ENCODE measurements at regions not wholly inside any gene's neighbourhood (a gene's known extent, or its start where the extent isn't known, plus 50 kb on each side); places are given as distances from the start of the nearest gene placed in this dataset.

DNA sequence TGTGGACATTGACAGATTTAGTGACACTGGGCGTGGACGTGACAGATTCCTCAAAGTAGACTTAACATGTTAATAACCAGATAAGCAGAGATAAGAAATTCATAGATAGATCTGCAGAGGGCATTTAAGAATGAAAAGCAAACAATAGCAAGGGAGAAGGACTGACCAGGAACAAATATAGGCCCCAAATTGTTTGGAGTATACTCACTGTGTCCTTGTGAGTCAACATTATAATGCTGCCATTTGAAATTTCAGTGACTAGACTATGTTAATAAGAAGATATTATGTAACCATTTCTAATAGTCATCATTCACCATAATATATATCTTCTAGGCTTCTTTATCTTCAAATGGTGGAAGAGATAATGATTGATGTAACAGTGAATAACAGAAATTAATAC lies 78.1 kb upstream of the SLC38A11 start:
- DNase-seq (ENCODE audit: low spot score) (no peak), ATAC-seq (ENCODE audit: insufficient number of reproducible peaks, low FRiP score, low read depth) (no peak)
- TF ChIP-seq, protein P1, sequence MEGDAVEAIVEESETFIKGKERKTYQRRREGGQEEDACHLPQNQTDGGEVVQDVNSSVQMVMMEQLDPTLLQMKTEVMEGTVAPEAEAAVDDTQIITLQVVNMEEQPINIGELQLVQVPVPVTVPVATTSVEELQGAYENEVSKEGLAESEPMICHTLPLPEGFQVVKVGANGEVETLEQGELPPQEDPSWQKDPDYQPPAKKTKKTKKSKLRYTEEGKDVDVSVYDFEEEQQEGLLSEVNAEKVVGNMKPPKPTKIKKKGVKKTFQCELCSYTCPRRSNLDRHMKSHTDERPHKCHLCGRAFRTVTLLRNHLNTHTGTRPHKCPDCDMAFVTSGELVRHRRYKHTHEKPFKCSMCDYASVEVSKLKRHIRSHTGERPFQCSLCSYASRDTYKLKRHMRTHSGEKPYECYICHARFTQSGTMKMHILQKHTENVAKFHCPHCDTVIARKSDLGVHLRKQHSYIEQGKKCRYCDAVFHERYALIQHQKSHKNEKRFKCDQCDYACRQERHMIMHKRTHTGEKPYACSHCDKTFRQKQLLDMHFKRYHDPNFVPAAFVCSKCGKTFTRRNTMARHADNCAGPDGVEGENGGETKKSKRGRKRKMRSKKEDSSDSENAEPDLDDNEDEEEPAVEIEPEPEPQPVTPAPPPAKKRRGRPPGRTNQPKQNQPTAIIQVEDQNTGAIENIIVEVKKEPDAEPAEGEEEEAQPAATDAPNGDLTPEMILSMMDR (IDR thresholded peaks at IDR 0.05): no peak
- H3K4me3 ChIP-seq: no peak overlapping the region
- H3K27ac ChIP-seq: no peak overlapping the region
- no peaks in the 10 kb centered on the region for H3K27me3 ChIP-seq (replicated peaks; ENCODE audit: insufficient read depth)
- H3K9me3 ChIP-seq: no peaks in the 10 kb centered on the region
- H3K36me3 ChIP-seq: no peaks in the 10 kb centered on the region
- no peaks in the 10 kb centered on the region for H3K4me1 ChIP-seq (ENCODE audit: control insufficient read depth in 1 of 2, low read depth in 2 of 2)

GRCh38 chr2:165032559-165032958 lies 77.2 kb upstream of the SLC38A11 start:
- no peaks in the 10 kb centered on the region for H3K36me3 ChIP-seq
- no peaks in the 10 kb centered on the region for H3K9me3 ChIP-seq
- no peak for ATAC-seq (ENCODE audit: insufficient number of reproducible peaks, low FRiP score, low read depth)
- no peak for DNase-seq (ENCODE audit: low spot score)
- TF ChIP-seq, protein P1 (IDR thresholded peaks at IDR 0.05): no peak
- no peaks in the 10 kb centered on the region for H3K4me1 ChIP-seq (ENCODE audit: control insufficient read depth in 1 of 2, low read depth in 2 of 2)
- no peak overlapping the region for H3K27ac ChIP-seq
- no peak overlapping the region for H3K4me3 ChIP-seq
- H3K27me3 ChIP-seq (replicated peaks; ENCODE audit: insufficient read depth): no peaks in the 10 kb centered on the region

DNA sequence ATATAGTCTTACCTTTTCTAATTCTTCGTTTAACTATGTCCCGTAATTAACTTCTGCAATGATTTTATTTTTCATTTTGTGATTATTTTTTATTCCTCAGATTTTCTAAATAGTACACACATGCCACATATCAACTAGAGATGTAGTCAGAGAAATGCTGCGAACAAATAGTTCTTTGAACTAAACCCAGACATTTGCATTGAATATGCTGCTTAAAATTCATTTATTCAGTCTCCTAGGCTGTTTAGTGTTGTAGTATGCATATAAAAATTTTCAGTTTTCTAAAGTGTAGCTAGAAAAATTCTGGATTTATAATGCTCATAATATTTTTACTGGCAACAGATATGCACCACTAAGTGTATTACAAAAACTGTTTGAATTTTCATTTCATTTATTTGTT lies 68.9 kb upstream of the SLC38A11 start:
- Histone ChIP-seq H3K36me3 (no peaks in the 10 kb centered on the region), H3K27me3 (replicated peaks; ENCODE audit: insufficient read depth) (no peaks in the 10 kb centered on the region), H3K27ac (no peak overlapping the region), H3K4me1 (ENCODE audit: control insufficient read depth in 1 of 2, low read depth in 2 of 2) (no peaks in the 10 kb centered on the region), H3K9me3 (no peaks in the 10 kb centered on the region), H3K4me3 (no peak overlapping the region)
- ATAC-seq (ENCODE audit: insufficient number of reproducible peaks, low FRiP score, low read depth) (no peak), DNase-seq (ENCODE audit: low spot score) (no peak)
- TF ChIP-seq, protein P1 (IDR thresholded peaks at IDR 0.05): no peak

- DNase-seq (ENCODE audit: low spot score) (no peak), ATAC-seq (ENCODE audit: insufficient number of reproducible peaks, low FRiP score, low read depth) (no peak)
- Histone ChIP-seq H3K36me3 (no peaks in the 10 kb centered on the region), H3K4me3 (no peak overlapping the region), H3K27ac (no peak overlapping the region), H3K27me3 (replicated peaks; ENCODE audit: insufficient read depth) (no peaks in the 10 kb centered on the region), H3K4me1 (ENCODE audit: control insufficient read depth in 1 of 2, low read depth in 2 of 2) (no peaks in the 10 kb centered on the region), H3K9me3 (no peaks in the 10 kb centered on the region)
- TF ChIP-seq, protein P1 (IDR thresholded peaks at IDR 0.05): no peak
These were observed 67.5 kb upstream of the SLC38A11 start for GRCh38 chr2:165022781-165023180.

- ATAC-seq (ENCODE audit: insufficient number of reproducible peaks, low FRiP score, low read depth): no peak
- no peaks in the 10 kb centered on the region for H3K36me3 ChIP-seq
- H3K4me1 ChIP-seq (ENCODE audit: control insufficient read depth in 1 of 2, low read depth in 2 of 2): no peaks in the 10 kb centered on the region
- H3K9me3 ChIP-seq: no peaks in the 10 kb centered on the region
- H3K4me3 ChIP-seq: no peak overlapping the region
- no peak for DNase-seq (ENCODE audit: low spot score)
- TF ChIP-seq, protein P1 (IDR thresholded peaks at IDR 0.05): no peak
- no peaks in the 10 kb centered on the region for H3K27me3 ChIP-seq (replicated peaks; ENCODE audit: insufficient read depth)
- H3K27ac ChIP-seq: no peak overlapping the region
These were observed 62.8 kb upstream of the SLC38A11 start for GRCh38 chr2:165017966-165018596.
